Lower leg skin (tissue), 4 donors: ENCODE measurements at regions not wholly inside any gene's neighbourhood (a gene's known extent, or its start where the extent isn't known, plus 50 kb on each side); places are given as distances from the start of the nearest gene placed in this dataset.

Experiments
- DNase-seq, 2 donors: peaks; one replicate each; pipeline ENCODE4 v3.0.0-alpha.2; 2019; ENCODE audit warnings: low spot score in 2 of 2
- H3K4me3 ChIP-seq: fragments of 200-600 bp; sonication (generic); 2 replicates; pipeline ENCODE4 v1.5.1; 2017; ENCODE audit warnings: mild to moderate bottlenecking, low read depth; ENCODE audit not compliant: poor library complexity, severe bottlenecking
- CTCF ChIP-seq, 3 donors: fragments of 450-650 bp; IDR thresholded peaks; one replicate each; pipeline ENCODE4 v1.5.1; 2016; ENCODE audit warnings: antibody characterized with exemption in 3 of 3, mild to moderate bottlenecking in 3 of 3, moderate library complexity in 2 of 3
- POLR2A ChIP-seq, 2 donors: fragments of 450-650 bp; IDR thresholded peaks; one replicate each; pipeline ENCODE4 v1.6.1; 2016 to 2017; ENCODE audit warnings: antibody characterized with exemption in 2 of 2, mild to moderate bottlenecking in 1 of 2, moderate library complexity in 1 of 2
- WGBS, 2 donors: methylation state at CpG; one replicate each; pipeline ENCODE4 v1.1.5; 2018; 5-methylcytosine and 5-hydroxymethylcytosine counted together
- intact Hi-C: fragments of 100-400 bp; cut with DNase I; formaldehyde crosslinking; loops from one replicate; pipeline ENCODE4 v1.15.0; 2023; ENCODE audit warnings: low total_unique reads

- H3K4me3 ChIP-seq: no peak overlapping the region
- intact Hi-C loops: no loop called here
- TF ChIP-seq POLR2A (IDR thresholded peaks at IDR 0.05) (no peak), CTCF (IDR thresholded peaks at IDR 0.05) (no peak)
- WGBS, 2 donors: 43 to 62% methylated on average over 7 of the region's 7 CpGs
- peak in 1 of 2 donors; percentile 38 for DNase-seq
Measured at GRCh38 chr12:67519484-67520433, 128.8 kb upstream of the DYRK2 start.

GRCh38 chr12:67520606-67521005 is 127.9 kb upstream of the DYRK2 start:
- WGBS, 2 donors: 76 to 78% methylated on average over 3 of the region's 3 CpGs
- DNase-seq: no peak
- H3K4me3 ChIP-seq: no peak overlapping the region
- intact Hi-C loops: no loop called here
- TF ChIP-seq CTCF (IDR thresholded peaks at IDR 0.05) (no peak), POLR2A (IDR thresholded peaks at IDR 0.05) (no peak)

DNA sequence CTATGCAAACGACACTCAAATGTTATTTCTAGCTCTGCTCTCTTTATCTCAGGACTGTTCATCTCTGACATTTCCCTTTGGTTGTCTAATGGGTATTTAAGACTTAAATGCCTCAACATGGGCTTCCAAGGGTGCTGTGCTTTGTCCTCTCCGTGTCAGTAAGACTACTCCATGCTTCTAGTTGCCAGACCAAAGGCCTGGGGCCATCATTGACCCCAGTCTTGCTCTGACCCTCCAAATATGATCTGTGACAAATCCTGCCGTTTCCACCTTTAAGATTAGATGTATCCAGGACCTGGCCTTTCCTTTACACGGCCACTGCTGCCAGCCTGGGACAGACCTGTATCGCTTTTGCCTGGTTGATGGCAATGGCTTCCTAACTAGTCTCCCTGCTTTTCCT is 126.3 kb upstream of the DYRK2 start:
- intact Hi-C loops: no loop called here
- DNase-seq: no peak
- no peak overlapping the region for H3K4me3 ChIP-seq
- TF ChIP-seq POLR2A (IDR thresholded peaks at IDR 0.05): no peak
- no peak for TF ChIP-seq CTCF (IDR thresholded peaks at IDR 0.05)
- 84 to 91% methylated on average over 5 of the region's 5 CpGs for WGBS, 2 donors

DNA sequence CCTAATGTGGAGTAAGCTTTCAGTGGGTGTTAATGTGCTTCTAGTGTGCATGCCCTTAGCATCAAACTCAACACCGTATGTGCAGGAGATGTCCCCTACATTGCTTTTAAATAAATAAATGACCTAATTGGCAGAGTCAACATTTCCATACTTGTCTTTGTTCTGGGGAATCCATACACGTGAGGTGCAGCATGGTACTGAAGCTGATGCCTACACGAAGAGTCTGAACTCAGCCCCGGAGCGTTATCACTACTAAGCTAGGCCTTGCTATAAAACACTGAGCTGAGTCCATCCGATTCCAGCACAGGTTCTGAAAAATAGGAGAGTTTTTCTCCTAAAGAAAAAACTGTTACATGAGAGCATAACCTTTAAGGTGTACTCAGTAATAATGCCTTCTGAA is 125.0 kb upstream of the DYRK2 start:
- WGBS, 2 donors: 94% methylated on average over 6 of the region's 6 CpGs
- no peak for TF ChIP-seq CTCF (IDR thresholded peaks at IDR 0.05)
- no peak for TF ChIP-seq POLR2A (IDR thresholded peaks at IDR 0.05)
- intact Hi-C loops: no loop called here
- DNase-seq: no peak
- H3K4me3 ChIP-seq: no peak overlapping the region

- TF ChIP-seq POLR2A (IDR thresholded peaks at IDR 0.05) (no peak), CTCF (IDR thresholded peaks at IDR 0.05) (no peak)
- WGBS, 2 donors: 79 to 82% methylated on average over 11 of the region's 11 CpGs
- DNase-seq: no peak
- no peak overlapping the region for H3K4me3 ChIP-seq
- intact Hi-C loops: no loop called here
Measured at GRCh38 chr12:67524861-67525616, 123.5 kb upstream of the DYRK2 start.
